ENCODE measurements at regions not wholly inside any gene's neighbourhood (a gene's known extent, or its start where the extent isn't known, plus 50 kb on each side); places are given as distances from the start of the nearest gene placed in this dataset.

DNA sequence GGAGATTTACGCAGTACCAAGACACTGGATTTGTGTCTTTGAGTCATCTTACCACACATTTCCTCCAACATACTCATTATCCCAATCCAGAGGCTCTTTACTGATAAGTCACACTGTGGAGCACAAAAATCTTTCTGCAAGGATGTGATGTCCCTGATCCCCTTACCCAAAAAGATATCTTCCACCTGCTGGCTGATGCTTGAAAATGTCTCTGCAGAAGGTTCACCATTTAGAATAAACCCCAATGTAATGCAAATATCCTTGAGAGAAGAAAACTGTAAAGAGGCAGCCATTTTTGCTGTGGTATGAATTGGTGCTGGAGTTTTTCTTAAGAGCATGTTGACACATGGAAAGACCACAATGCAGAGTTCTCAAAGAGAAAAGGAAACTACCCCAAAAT is 65.7 kb upstream of the RORB start:
- WGBS, 3 donors = 89 to 91% (median 90%) methylated on average over 1 of the region's 1 CpG
- TF ChIP-seq, protein P1, sequence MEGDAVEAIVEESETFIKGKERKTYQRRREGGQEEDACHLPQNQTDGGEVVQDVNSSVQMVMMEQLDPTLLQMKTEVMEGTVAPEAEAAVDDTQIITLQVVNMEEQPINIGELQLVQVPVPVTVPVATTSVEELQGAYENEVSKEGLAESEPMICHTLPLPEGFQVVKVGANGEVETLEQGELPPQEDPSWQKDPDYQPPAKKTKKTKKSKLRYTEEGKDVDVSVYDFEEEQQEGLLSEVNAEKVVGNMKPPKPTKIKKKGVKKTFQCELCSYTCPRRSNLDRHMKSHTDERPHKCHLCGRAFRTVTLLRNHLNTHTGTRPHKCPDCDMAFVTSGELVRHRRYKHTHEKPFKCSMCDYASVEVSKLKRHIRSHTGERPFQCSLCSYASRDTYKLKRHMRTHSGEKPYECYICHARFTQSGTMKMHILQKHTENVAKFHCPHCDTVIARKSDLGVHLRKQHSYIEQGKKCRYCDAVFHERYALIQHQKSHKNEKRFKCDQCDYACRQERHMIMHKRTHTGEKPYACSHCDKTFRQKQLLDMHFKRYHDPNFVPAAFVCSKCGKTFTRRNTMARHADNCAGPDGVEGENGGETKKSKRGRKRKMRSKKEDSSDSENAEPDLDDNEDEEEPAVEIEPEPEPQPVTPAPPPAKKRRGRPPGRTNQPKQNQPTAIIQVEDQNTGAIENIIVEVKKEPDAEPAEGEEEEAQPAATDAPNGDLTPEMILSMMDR (IDR thresholded peaks at IDR 0.05) = no peak
- Histone ChIP-seq H3K4me1 (no peaks in the 10 kb centered on the region), H3K27ac (no peak overlapping the region), H3K4me3 (no peak overlapping the region), H3K27me3 (ENCODE audit: insufficient read depth in 3 of 3, low read length in 2 of 3) (no peaks in the 10 kb centered on the region), H3K36me3 (ENCODE audit: insufficient read depth in 1 of 2, low read depth in 1 of 2) (no peaks in the 10 kb centered on the region), H3K9me3 (no peaks in the 10 kb centered on the region)
- no peak for DNase-seq
- intact Hi-C loops (cut with DNase I) = no loop called here
- no peak for ATAC-seq

DNA sequence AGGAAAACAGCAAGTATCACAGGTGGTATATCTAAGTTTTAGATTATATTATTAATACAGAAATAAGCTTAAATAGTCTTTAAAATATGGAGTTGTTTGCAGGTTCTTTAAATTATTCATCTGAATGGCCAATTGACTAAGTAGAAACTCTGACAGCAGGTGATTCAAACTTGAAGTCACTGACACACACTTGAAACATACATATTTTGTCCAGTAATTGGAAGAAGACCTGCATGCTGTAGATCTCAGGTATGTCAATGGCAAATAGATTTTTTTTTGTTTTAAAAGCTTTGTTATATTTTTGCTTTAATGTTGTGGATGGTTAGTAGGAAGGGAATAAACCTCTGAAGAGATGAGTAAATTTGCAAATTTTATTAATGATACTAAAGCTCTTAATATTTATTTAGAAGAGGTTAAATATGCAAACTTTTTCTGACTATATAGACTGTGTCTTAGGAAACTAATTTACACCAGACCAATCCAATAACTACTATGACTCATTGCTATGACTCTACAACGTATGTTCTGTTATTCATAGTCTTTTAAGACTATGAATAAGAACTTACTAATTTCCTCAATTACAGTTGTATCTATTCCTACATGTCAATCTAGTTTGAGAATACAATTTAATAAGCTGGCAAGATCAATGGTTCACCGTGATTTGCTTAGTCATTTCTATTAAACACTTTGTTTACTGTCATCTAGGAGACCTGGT is 53.9 kb upstream of the RORB start:
- no peaks in the 10 kb centered on the region for H3K9me3 ChIP-seq
- intact Hi-C loops (cut with DNase I) = no loop called here
- H3K4me3 ChIP-seq = no peak overlapping the region
- 62 to 66% (median 63%) methylated on average over 2 of the region's 2 CpGs for WGBS, 3 donors
- no peaks in the 10 kb centered on the region for H3K4me1 ChIP-seq
- no peaks in the 10 kb centered on the region for H3K36me3 ChIP-seq (ENCODE audit: insufficient read depth in 1 of 2, low read depth in 1 of 2)
- no peak overlapping the region for H3K27ac ChIP-seq
- TF ChIP-seq, protein P1 (IDR thresholded peaks at IDR 0.05) = no peak
- no peaks in the 10 kb centered on the region for H3K27me3 ChIP-seq (ENCODE audit: insufficient read depth in 3 of 3, low read length in 2 of 3)
- DNase-seq = no peak
- ATAC-seq = no peak

GRCh38 chr9:74444369-74444768 is 52.8 kb upstream of the RORB start:
- no peak for ATAC-seq
- Histone ChIP-seq H3K27ac (no peak overlapping the region), H3K4me3 (no peak overlapping the region), H3K9me3 (no peaks in the 10 kb centered on the region), H3K4me1 (no peaks in the 10 kb centered on the region), H3K36me3 (ENCODE audit: insufficient read depth in 1 of 2, low read depth in 1 of 2) (no peaks in the 10 kb centered on the region), H3K27me3 (ENCODE audit: insufficient read depth in 3 of 3, low read length in 2 of 3) (no peaks in the 10 kb centered on the region)
- DNase-seq = no peak
- intact Hi-C loops (cut with DNase I) = no loop called here
- 81 to 89% (median 86%) methylated on average over 6 of the region's 6 CpGs for WGBS, 3 donors
- TF ChIP-seq, protein P1 (IDR thresholded peaks at IDR 0.05) = no peak

Data from psoas muscle (tissue), 7 donors.